Neutrophil (primary cell): ENCODE measurements at regions not wholly inside any gene's neighbourhood (a gene's known extent, or its start where the extent isn't known, plus 50 kb on each side); places are given as distances from the start of the nearest gene placed in this dataset.

ENCODE experiments used
- H3K27ac ChIP-seq: fragments of 200-600 bp; sonication (generic); 2 replicates; pipeline ENCODE4 v1.5.1; 2016; ENCODE audit warnings: mild to moderate bottlenecking, moderate library complexity
- H3K27me3 ChIP-seq: fragments of 200-600 bp; sonication (generic); 2 replicates; pipeline ENCODE4 v1.6.0; 2016; ENCODE audit warnings: mild to moderate bottlenecking
- H3K36me3 ChIP-seq: fragments of 200-600 bp; sonication (generic); 2 replicates; pipeline ENCODE4 v1.5.1; 2017
- H3K4me1 ChIP-seq, 2 experiments: fragments of 200-600 bp in 1 of 2; sonication (generic) in 1 of 2; 1 replicate in 1 of 2; 2 replicates in 1 of 2; pipeline versions ENCODE4 v1.5.1 to v1.6.1; 2013 to 2016; ENCODE audit warnings: low read depth in 1 of 2, low read length in 1 of 2, mild to moderate bottlenecking in 1 of 2, moderate library complexity in 1 of 2; ENCODE audit not compliant: control insufficient read depth in 1 of 2, insufficient read depth in 1 of 2
- H3K4me3 ChIP-seq, 2 experiments: fragments of 200-600 bp in 1 of 2; sonication (generic) in 1 of 2; 1 replicate in 1 of 2; 2 replicates in 1 of 2; pipeline ENCODE4 v1.5.1; 2013 to 2016; ENCODE audit warnings: low read depth in 1 of 2, low read length in 1 of 2, mild to moderate bottlenecking in 1 of 2, moderate library complexity in 1 of 2
- H3K9me3 ChIP-seq: fragments of 200-600 bp; sonication (generic); 2 replicates; pipeline ENCODE4 v1.5.1; 2016
- TF ChIP-seq, protein P1 (sequence below): fragments of 200-600 bp; sonication (generic); IDR thresholded peaks from 2 replicates; pipeline ENCODE4 v1.5.1; 2016; ENCODE audit warnings: antibody characterized with exemption

DNA sequence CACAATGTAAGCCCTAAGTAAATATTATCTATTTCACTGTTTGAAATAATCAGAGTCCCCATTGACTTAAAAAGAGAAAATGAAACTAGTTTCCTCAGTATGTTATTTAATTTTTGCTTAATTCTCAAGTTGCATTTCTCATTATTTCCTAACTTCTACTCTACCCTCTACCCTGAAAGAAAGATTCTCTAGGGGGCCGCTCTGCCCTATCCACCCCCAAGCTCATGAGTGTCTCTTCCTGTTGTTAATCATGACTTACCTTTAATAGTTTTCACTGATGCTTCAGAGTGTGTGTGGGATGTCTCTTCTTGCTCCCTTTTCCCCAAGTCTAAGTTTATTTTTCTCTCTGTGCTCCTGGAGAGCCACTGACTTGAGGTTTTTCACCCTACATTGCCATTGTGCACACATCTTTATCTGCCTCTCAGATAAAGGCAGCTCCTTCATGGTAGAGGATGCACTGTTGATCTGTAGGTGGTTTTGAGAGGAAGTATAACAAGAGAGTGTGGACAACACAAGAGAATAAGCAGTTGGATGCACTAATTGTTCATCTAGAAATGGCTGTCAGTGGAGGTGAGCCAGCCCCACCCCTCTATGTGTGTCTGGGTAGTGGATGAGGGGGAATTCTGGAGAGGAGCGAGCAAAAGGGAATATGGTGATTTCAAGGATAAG, 261.7 kb downstream of the CHRM3 start:
- H3K27ac ChIP-seq, result no peak overlapping the region
- no peaks in the 10 kb centered on the region for H3K4me1 ChIP-seq
- no peak overlapping the region for H3K4me3 ChIP-seq
- H3K36me3 ChIP-seq, result no peaks in the 10 kb centered on the region
- TF ChIP-seq, protein P1, sequence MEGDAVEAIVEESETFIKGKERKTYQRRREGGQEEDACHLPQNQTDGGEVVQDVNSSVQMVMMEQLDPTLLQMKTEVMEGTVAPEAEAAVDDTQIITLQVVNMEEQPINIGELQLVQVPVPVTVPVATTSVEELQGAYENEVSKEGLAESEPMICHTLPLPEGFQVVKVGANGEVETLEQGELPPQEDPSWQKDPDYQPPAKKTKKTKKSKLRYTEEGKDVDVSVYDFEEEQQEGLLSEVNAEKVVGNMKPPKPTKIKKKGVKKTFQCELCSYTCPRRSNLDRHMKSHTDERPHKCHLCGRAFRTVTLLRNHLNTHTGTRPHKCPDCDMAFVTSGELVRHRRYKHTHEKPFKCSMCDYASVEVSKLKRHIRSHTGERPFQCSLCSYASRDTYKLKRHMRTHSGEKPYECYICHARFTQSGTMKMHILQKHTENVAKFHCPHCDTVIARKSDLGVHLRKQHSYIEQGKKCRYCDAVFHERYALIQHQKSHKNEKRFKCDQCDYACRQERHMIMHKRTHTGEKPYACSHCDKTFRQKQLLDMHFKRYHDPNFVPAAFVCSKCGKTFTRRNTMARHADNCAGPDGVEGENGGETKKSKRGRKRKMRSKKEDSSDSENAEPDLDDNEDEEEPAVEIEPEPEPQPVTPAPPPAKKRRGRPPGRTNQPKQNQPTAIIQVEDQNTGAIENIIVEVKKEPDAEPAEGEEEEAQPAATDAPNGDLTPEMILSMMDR, result no peak
- no peaks in the 10 kb centered on the region for H3K9me3 ChIP-seq
- H3K27me3 ChIP-seq, result no peaks in the 10 kb centered on the region

DNA sequence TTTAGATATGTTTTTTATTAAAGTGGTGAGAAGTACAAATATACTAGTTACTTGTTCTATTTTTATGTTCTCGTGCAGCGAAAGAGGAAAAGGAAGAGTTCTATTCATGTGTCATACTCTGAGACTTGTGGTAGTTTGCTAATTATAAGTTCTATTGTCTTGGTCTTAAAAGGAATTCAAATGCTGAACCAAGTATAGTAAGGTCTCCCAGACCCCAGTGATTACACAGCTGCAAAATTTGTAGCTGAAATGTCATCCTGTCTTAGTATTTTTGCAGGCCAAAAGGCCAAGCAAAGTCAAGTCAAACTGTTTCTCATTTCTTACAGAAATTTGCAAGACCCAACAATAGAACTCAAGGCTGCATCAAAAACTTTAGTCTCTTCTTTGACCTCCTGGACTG, 268.7 kb downstream of the CHRM3 start:
- H3K27me3 ChIP-seq, result no peaks in the 10 kb centered on the region
- H3K4me3 ChIP-seq, result no peak overlapping the region
- TF ChIP-seq, protein P1, result no peak
- H3K36me3 ChIP-seq, result no peaks in the 10 kb centered on the region
- no peaks in the 10 kb centered on the region for H3K9me3 ChIP-seq
- H3K4me1 ChIP-seq, result no peaks in the 10 kb centered on the region
- no peak overlapping the region for H3K27ac ChIP-seq

DNA sequence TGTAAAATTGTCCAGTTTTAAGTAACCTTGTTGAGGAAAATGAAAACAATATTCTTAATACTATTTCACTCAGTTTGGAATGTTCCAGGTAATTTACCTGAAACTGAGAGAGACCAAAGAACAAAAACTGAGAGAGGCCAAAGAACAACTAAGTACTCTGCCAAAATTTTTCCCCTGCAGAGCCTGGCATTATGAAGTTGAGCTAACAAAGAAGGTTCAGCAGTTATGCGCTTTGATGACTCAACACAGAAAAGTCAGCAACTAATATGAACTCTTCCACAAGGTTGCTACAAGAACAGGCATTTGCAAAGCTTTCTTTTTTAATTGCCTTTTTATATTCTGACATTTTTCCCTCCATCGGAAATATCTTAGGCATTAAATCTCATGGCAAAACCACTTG, 270.9 kb downstream of the CHRM3 start:
- H3K36me3 ChIP-seq, result no peaks in the 10 kb centered on the region
- no peaks in the 10 kb centered on the region for H3K9me3 ChIP-seq

DNA sequence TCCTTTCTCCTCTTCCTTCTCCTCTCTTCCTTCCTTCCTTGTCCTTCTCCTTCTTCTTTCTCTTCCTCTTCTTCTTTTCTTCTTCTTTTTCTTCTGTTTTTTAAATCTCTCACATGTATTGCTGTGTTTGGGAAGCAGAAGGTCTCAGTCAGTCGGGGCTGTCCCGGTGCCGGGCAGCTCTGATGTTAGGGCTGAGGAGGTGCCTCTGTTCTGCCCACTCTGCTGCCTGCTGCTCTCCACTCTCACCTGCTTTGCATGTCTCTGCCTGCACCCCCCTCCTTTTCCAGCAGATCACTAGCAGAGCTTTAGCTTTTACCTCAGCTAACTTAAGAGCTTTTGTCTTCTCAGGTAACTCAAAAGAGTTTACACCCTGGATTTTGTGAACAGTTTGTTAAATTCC, 276.6 kb downstream of the CHRM3 start:
- Histone ChIP-seq H3K27ac (no peak overlapping the region), H3K4me1 (no peaks in the 10 kb centered on the region), H3K9me3 (no peaks in the 10 kb centered on the region), H3K4me3 (no peak overlapping the region), H3K27me3 (no peaks in the 10 kb centered on the region), H3K36me3 (no peaks in the 10 kb centered on the region)
- TF ChIP-seq, protein P1, result no peak

More for the DNA sequence above, 270.9 kb downstream of the CHRM3 start:
- H3K27me3 ChIP-seq, result no peaks in the 10 kb centered on the region
- no peak overlapping the region for H3K4me3 ChIP-seq
- no peak overlapping the region for H3K27ac ChIP-seq
- no peaks in the 10 kb centered on the region for H3K4me1 ChIP-seq
- TF ChIP-seq, protein P1, result no peak

DNA sequence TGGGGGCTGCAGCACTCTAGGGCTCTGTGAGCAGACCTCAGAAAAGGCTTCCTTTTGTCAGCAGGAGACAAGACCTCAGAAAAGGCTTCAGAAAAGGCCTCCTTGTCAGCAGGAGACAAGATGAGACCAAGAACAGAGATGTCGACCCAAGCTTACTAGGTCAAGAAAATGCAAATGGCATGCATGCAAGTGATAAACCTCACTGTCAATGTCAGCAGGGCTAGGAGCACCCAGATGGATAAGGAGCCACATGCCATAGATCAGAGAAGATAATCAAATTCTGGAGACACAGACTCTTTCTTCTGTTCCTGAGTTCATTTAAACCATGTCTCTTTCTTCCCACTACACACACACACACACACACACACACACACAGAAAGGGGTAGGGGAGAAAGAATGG, 285.9 kb downstream of the CHRM3 start:
- Histone ChIP-seq H3K9me3 (no peaks in the 10 kb centered on the region), H3K4me3 (no peak overlapping the region), H3K27ac (no peak overlapping the region), H3K36me3 (no peaks in the 10 kb centered on the region), H3K4me1 (no peaks in the 10 kb centered on the region), H3K27me3 (no peaks in the 10 kb centered on the region)
- TF ChIP-seq, protein P1, result no peak
